ENCODE measurements at regions not wholly inside any gene's neighbourhood (a gene's known extent, or its start where the extent isn't known, plus 50 kb on each side); places are given as distances from the start of the nearest gene placed in this dataset.

- no peaks in the 10 kb centered on the region for H3K27me3 ChIP-seq (ENCODE audit: control insufficient read depth in 3 of 3, insufficient read depth in 3 of 3, low read length in 3 of 3)
- 70 to 78% (median 70%) methylated on average over 7 of the region's 7 CpGs for WGBS, 3 donors
- no peak overlapping the region for H3K4me3 ChIP-seq (ENCODE audit: low read depth in 1 of 3, low read length in 3 of 3)
- no peaks in the 10 kb centered on the region for H3K9me3 ChIP-seq (ENCODE audit: control insufficient read depth in 2 of 2, insufficient read depth in 1 of 2, low read depth in 1 of 2, low read length in 1 of 2)
- DNase-seq = no peak
- peaks cover 0 to 2% (median 0%) of the 10 kb centered on the region in 3 donors for H3K4me1 ChIP-seq (ENCODE audit: control insufficient read depth in 3 of 3, insufficient read depth in 2 of 3, low read depth in 1 of 3, low read length in 2 of 3)
- H3K36me3 ChIP-seq (ENCODE audit: control insufficient read depth in 3 of 3, insufficient read depth in 2 of 3, low read depth in 1 of 3, low read length in 3 of 3) = no peaks in the 10 kb centered on the region
- no peak for FAIRE-seq
- H3K27ac ChIP-seq (ENCODE audit: low read depth in 1 of 3, low read length in 2 of 3) = no peak overlapping the region
These were observed 53.9 kb upstream of the CPEB4 start for GRCh38 chr5:173834071-173834771.

- Histone ChIP-seq H3K27ac (ENCODE audit: low read depth in 1 of 3, low read length in 2 of 3) (no peak overlapping the region), H3K9me3 (ENCODE audit: control insufficient read depth in 2 of 2, insufficient read depth in 1 of 2, low read depth in 1 of 2, low read length in 1 of 2) (no peaks in the 10 kb centered on the region), H3K4me3 (ENCODE audit: low read depth in 1 of 3, low read length in 3 of 3) (no peak overlapping the region), H3K4me1 (ENCODE audit: control insufficient read depth in 3 of 3, insufficient read depth in 2 of 3, low read depth in 1 of 3, low read length in 2 of 3) (peaks cover 0 to 10% (median 0%) of the 10 kb centered on the region in 3 donors), H3K27me3 (ENCODE audit: control insufficient read depth in 3 of 3, insufficient read depth in 3 of 3, low read length in 3 of 3) (no peaks in the 10 kb centered on the region), H3K36me3 (ENCODE audit: control insufficient read depth in 3 of 3, insufficient read depth in 2 of 3, low read depth in 1 of 3, low read length in 3 of 3) (no peaks in the 10 kb centered on the region)
- DNase-seq (no peak), FAIRE-seq (no peak)
- WGBS, 3 donors = 86 to 98% (median 89%) methylated on average over 3 of the region's 3 CpGs
These were observed 53.0 kb upstream of the CPEB4 start for GRCh38 chr5:173835131-173835530.

GRCh38 chr5:173835661-173836060 is 52.5 kb upstream of the CPEB4 start:
- Histone ChIP-seq H3K4me1 (ENCODE audit: control insufficient read depth in 3 of 3, insufficient read depth in 2 of 3, low read depth in 1 of 3, low read length in 2 of 3) (peaks cover 0 to 10% (median 0%) of the 10 kb centered on the region in 3 donors), H3K9me3 (ENCODE audit: control insufficient read depth in 2 of 2, insufficient read depth in 1 of 2, low read depth in 1 of 2, low read length in 1 of 2) (no peaks in the 10 kb centered on the region), H3K4me3 (ENCODE audit: low read depth in 1 of 3, low read length in 3 of 3) (no peak overlapping the region), H3K27me3 (ENCODE audit: control insufficient read depth in 3 of 3, insufficient read depth in 3 of 3, low read length in 3 of 3) (no peaks in the 10 kb centered on the region), H3K27ac (ENCODE audit: low read depth in 1 of 3, low read length in 2 of 3) (no peak overlapping the region), H3K36me3 (ENCODE audit: control insufficient read depth in 3 of 3, insufficient read depth in 2 of 3, low read depth in 1 of 3, low read length in 3 of 3) (no peaks in the 10 kb centered on the region)
- DNase-seq (no peak), FAIRE-seq (no peak)
- 77 to 82% (median 80%) methylated on average over 6 of the region's 6 CpGs for WGBS, 3 donors

GRCh38 chr5:173837654-173838053 is 50.5 kb upstream of the CPEB4 start:
- 95 to 99% (median 98%) methylated on average over 3 of the region's 3 CpGs for WGBS, 3 donors
- FAIRE-seq = no peak

More at GRCh38 chr5:173837654-173838053, 50.5 kb upstream of the CPEB4 start:
- Histone ChIP-seq H3K4me1 (ENCODE audit: control insufficient read depth in 3 of 3, insufficient read depth in 2 of 3, low read depth in 1 of 3, low read length in 2 of 3) (peaks cover 0 to 10% (median 0%) of the 10 kb centered on the region in 3 donors), H3K27me3 (ENCODE audit: control insufficient read depth in 3 of 3, insufficient read depth in 3 of 3, low read length in 3 of 3) (no peaks in the 10 kb centered on the region), H3K4me3 (ENCODE audit: low read depth in 1 of 3, low read length in 3 of 3) (no peak overlapping the region), H3K9me3 (ENCODE audit: control insufficient read depth in 2 of 2, insufficient read depth in 1 of 2, low read depth in 1 of 2, low read length in 1 of 2) (no peaks in the 10 kb centered on the region), H3K27ac (ENCODE audit: low read depth in 1 of 3, low read length in 2 of 3) (no peak overlapping the region), H3K36me3 (ENCODE audit: control insufficient read depth in 3 of 3, insufficient read depth in 2 of 3, low read depth in 1 of 3, low read length in 3 of 3) (no peaks in the 10 kb centered on the region)
- DNase-seq = no peak

All from small intestine (tissue), 7 donors.